Stimulated activated CD8-positive, alpha-beta memory T cell treated with anti-CD3 and anti-CD28 coated beads, Interleukin-12 subunit alpha, Interleukin-12 subunit beta, amount 100 ng/mL, for 1 hour (primary cell): ENCODE measurements at regions not wholly inside any gene's neighbourhood (a gene's known extent, or its start where the extent isn't known, plus 50 kb on each side); places are given as distances from the start of the nearest gene placed in this dataset.
"Not testable (repeated sequence)": the region's sequence is repeated elsewhere in the genome, so short reads cannot be mapped to it uniquely, and the experiment has no call there.

Experiments used
- DNase-seq: peaks from one replicate; pipeline ENCODE4 v3.0.0-alpha.2; 2020; ENCODE audit warnings: low read depth

- no peak for DNase-seq
These were observed 117.4 kb upstream of the GRIA1 start for GRCh38 chr5:153373130-153373498.

- DNase-seq: not testable (repeated sequence)
These were observed 108.8 kb upstream of the GRIA1 start for GRCh38 chr5:153381630-153382029.

GRCh38 chr5:153390569-153390968 lies 99.9 kb upstream of the GRIA1 start:
- DNase-seq: no peak

GRCh38 chr5:153399595-153399994 lies 90.9 kb upstream of the GRIA1 start:
- DNase-seq: no peak

GRCh38 chr5:153400931-153401330 lies 89.5 kb upstream of the GRIA1 start:
- no peak for DNase-seq

GRCh38 chr5:153402550-153402949 lies 87.9 kb upstream of the GRIA1 start:
- no peak for DNase-seq

- DNase-seq: no peak
These were observed 87.0 kb upstream of the GRIA1 start for GRCh38 chr5:153403470-153403869.

GRCh38 chr5:153404747-153405146 lies 85.7 kb upstream of the GRIA1 start:
- no peak for DNase-seq

GRCh38 chr5:153421676-153422075 lies 68.8 kb upstream of the GRIA1 start:
- no peak for DNase-seq

- DNase-seq: no peak
These were observed 64.6 kb upstream of the GRIA1 start for GRCh38 chr5:153425914-153426313.

- DNase-seq: no peak
These were observed 60.6 kb upstream of the GRIA1 start for GRCh38 chr5:153429761-153430380.

GRCh38 chr5:153432583-153432982 lies 57.9 kb upstream of the GRIA1 start:
- DNase-seq: no peak

GRCh38 chr5:153437251-153437650 lies 53.2 kb upstream of the GRIA1 start:
- no peak for DNase-seq

- DNase-seq: no peak
These were observed 51.3 kb upstream of the GRIA1 start for GRCh38 chr5:153439130-153439529.
